GM21737 (cell line): ENCODE measurements at regions not wholly inside any gene's neighbourhood (a gene's known extent, or its start where the extent isn't known, plus 50 kb on each side); places are given as distances from the start of the nearest gene placed in this dataset.
"Not testable (repeated sequence)": the region's sequence is repeated elsewhere in the genome, so short reads cannot be mapped to it uniquely, and the experiment has no call there.

Experiments used
- ATAC-seq: cut with Tn5 transposase; IDR thresholded peaks from one replicate; pipeline ENCODE4 v1.9.1; 2021; ENCODE audit warnings: mild to moderate bottlenecking, moderate library complexity; ENCODE audit not compliant: unreplicated experiment

DNA sequence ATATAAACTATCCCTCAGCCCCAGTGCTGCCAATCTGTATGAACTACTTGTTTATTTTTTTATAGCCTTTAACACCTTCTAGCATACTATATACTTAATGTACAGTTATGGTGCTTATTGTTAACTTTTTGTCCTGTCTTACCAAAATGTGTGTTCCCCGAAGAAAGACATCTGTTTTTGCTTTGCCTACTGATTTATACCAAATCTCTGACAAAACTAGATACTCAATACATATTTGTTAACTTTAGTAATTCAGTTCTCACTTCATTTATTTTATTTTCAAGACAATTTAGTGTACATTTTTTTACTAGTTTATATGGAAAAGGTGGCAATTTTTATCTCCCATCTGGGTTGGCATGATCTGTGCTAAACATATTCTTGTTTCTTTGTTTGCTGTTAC, 824.3 kb upstream of the ATXN8OS start:
- ATAC-seq: no peak

GRCh38 chr13:69280399-69280798, 827.2 kb upstream of the ATXN8OS start:
- no peak for ATAC-seq

- no peak for ATAC-seq
Observed at GRCh38 chr13:69279213-69279612, 828.4 kb upstream of the ATXN8OS start.

DNA sequence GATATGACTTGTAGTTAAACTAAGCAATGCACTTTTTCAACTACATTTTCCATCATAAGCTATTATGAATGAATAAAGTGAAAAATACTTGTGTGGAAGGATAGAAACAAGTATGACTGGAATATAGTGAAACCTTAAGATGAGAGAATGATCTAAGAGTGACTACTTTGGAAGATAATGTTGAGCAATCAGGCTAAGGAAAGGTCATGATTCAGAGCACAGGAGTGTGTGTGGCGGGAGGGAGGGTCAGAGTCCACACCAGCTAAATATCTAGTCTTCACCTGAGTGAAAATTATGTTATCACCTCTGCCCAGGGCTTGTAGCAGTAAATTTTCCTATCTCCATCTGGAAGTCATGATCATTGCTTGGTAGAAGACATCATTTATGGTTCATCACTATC, 833.4 kb upstream of the ATXN8OS start:
- no peak for ATAC-seq

- ATAC-seq: no peak
Observed at GRCh38 chr13:69264362-69265334, 843.0 kb upstream of the ATXN8OS start.

GRCh38 chr13:69243366-69243765, 864.3 kb upstream of the ATXN8OS start:
- ATAC-seq: no peak

GRCh38 chr13:69234171-69234570, 873.5 kb upstream of the ATXN8OS start:
- ATAC-seq: no peak

GRCh38 chr13:69226427-69226826, 881.2 kb upstream of the ATXN8OS start:
- ATAC-seq: no peak

- ATAC-seq: not testable (repeated sequence)
Observed at GRCh38 chr13:69221633-69222498, 885.8 kb upstream of the ATXN8OS start.

- no peak for ATAC-seq
Observed at GRCh38 chr13:69213396-69213795, 894.2 kb upstream of the ATXN8OS start.

GRCh38 chr13:69204620-69205019, 903.0 kb upstream of the ATXN8OS start:
- no peak for ATAC-seq

DNA sequence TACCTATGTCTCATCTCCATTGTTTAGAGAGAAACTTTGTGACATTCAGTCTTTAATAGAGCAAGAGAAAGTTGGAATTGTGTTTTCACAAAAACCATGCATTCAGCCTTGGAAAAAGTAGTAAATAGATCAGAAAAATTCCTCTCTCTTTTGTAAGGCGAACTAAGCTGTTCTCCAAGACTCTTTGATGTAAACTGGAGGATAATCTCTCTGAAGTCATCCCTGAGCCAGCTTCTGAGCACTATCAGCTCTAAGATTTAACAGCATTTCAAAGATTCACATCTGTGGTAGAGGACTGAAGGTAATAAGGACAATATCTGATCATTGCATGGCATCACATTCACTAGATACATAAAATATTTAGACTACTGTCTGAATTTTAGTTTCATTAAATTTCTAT, 904.6 kb upstream of the ATXN8OS start:
- no peak for ATAC-seq

DNA sequence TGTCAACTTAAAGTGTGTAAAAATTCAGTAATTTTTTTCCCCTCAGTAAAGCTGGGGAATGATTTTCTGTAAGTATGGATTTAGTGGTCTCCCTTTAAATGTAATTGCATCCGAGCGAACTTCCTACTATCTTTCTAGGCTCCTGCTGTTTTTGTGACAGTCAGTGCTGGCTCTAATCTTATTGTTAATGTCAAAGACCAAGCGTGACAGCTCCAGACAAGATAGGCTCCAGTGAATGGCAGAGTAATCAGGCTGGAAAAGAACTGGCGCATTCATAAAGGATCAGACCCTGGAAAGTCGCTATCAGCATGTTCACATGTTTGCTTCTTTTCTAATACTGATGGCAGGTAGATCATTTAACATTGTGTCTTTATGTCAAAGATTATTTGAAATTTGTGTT, 908.0 kb upstream of the ATXN8OS start:
- ATAC-seq: no peak

GRCh38 chr13:69198706-69199105, 908.9 kb upstream of the ATXN8OS start:
- no peak for ATAC-seq

- no peak for ATAC-seq
Observed at GRCh38 chr13:69194130-69194529, 913.5 kb upstream of the ATXN8OS start.

DNA sequence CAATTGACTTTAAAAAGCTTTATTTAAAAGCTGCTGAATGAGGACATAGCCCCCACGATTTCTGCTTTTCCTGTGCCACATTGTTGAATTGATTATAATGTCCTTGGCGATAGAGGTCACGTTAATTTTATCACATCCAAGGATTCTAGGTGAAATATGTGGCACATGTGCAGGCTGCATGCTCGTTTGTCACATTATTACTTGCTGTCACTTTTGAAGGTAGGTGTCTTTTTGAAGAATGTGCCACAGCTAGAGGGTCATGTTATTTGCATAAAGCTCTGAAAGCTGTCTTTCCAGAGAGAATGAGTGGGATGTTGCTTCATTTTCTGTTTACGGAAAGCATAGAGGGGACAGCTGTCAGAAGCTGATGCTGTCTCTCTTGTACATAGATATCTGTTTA, 927.6 kb upstream of the ATXN8OS start:
- no peak for ATAC-seq

DNA sequence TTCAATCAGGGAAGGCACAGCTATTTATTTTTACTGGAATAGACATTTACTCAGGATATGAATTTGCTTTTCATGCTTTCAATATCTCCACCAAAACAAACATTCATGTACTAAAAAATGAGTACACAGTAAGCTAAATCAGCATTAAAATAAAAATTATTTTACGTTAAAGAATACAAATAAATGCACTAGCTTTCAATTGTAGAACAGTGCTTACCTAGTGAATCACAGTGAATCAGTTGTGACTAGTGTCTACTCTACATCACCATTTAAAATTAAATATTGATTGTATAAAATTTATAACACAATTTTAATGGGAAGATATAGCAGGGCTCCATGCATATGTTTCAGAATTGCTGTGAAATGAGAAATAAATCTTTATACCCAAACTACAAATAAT, 929.6 kb upstream of the ATXN8OS start:
- no peak for ATAC-seq

DNA sequence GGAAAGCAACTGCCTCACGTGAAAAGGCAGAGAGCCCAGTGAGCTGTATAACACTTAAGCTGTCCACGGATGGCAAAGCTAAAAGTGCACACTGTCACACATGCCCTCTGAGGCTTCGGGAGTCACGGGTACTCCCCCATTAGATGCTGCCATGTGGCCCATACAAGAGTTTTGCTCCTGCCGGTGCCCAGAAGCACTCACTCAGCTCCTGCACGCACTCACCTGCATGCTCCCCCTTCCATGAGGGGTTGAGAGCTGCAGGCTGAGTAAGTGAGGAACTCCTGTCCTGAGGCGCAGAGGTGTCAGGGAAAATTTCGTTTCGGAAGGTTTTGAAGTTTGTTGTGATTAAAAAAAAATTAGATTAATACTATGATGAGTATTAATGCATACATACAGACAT, 939.2 kb upstream of the ATXN8OS start:
- no peak for ATAC-seq

DNA sequence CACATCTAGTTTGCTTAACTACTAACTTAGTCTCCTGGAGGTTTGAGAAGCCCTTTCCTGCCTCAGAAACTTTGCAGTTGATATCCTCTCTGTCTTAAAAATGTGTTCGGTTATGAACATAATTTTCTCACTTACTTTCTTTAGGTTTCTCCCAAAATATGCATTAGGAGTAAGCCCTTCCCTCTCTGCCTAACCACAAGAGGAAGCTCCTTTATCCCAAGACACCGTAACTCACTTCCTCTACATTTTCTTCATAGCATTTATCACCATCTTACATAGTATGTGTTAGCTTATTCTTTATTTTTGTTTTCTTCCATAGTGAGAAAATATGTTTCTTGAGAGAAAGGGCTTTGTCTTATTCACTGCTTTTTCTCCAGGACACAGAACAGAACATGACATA, 952.5 kb upstream of the ATXN8OS start:
- no peak for ATAC-seq

- ATAC-seq: no peak
Observed at GRCh38 chr13:69142101-69142500, 965.5 kb upstream of the ATXN8OS start.

- ATAC-seq: no peak
Observed at GRCh38 chr13:69124996-69125395, 982.6 kb upstream of the ATXN8OS start.
